Omental fat pad (tissue), 3 donors: ENCODE measurements at regions not wholly inside any gene's neighbourhood (a gene's known extent, or its start where the extent isn't known, plus 50 kb on each side); places are given as distances from the start of the nearest gene placed in this dataset.
A peak's percentile ranks its signal among the peaks of the same experiment; 100 is the strongest.

ENCODE experiments used
- ATAC-seq: fragments of 150-250 bp; one replicate; pipeline ENCODE4 v1.9.1; 2016; ENCODE audit warnings: mild to moderate bottlenecking, moderate library complexity; ENCODE audit not compliant: low FRiP score
- DNase-seq: peaks from one replicate; pipeline ENCODE4 v3.0.0-alpha.2; 2019; ENCODE audit warnings: low spot score
- CTCF ChIP-seq, 3 donors: fragments of 450-650 bp; IDR thresholded peaks; one replicate each; pipeline ENCODE4 v1.5.1; 2016 to 2017; ENCODE audit warnings: antibody characterized with exemption in 3 of 3, mild to moderate bottlenecking in 3 of 3, moderate library complexity in 2 of 3

GRCh38 chr5:165497707-165498106 is 1992.3 kb downstream of the MAT2B start:
- DNase-seq (no peak), ATAC-seq (no peak)
- TF ChIP-seq CTCF (IDR thresholded peaks at IDR 0.05), result no peak

GRCh38 chr5:165502893-165503691 is 1997.7 kb downstream of the MAT2B start:
- TF ChIP-seq CTCF (IDR thresholded peaks at IDR 0.05), result no peak
- ATAC-seq (peak; percentile 51), DNase-seq (no peak)

GRCh38 chr5:165504674-165505073 is 1999.3 kb downstream of the MAT2B start:
- DNase-seq (no peak), ATAC-seq (no peak)
- TF ChIP-seq CTCF (IDR thresholded peaks at IDR 0.05), result no peak

GRCh38 chr5:165508286-165508685 is 2002.9 kb downstream of the MAT2B start:
- DNase-seq (no peak), ATAC-seq (no peak)

GRCh38 chr5:165508861-165509260 is 2003.4 kb downstream of the MAT2B start:
- no peak for ATAC-seq
- DNase-seq, result no peak
- TF ChIP-seq CTCF (IDR thresholded peaks at IDR 0.05), result no peak

More at GRCh38 chr5:165508286-165508685, 2002.9 kb downstream of the MAT2B start:
- TF ChIP-seq CTCF (IDR thresholded peaks at IDR 0.05), result no peak

GRCh38 chr5:165521816-165522610 is 2016.6 kb downstream of the MAT2B start:
- no peak for ATAC-seq
- no peak for DNase-seq
- no peak for TF ChIP-seq CTCF (IDR thresholded peaks at IDR 0.05)
